ENCODE measurements at regions not wholly inside any gene's neighbourhood (a gene's known extent, or its start where the extent isn't known, plus 50 kb on each side); places are given as distances from the start of the nearest gene placed in this dataset.
"Not testable (repeated sequence)": the region's sequence is repeated elsewhere in the genome, so short reads cannot be mapped to it uniquely, and the experiment has no call there.

- Histone ChIP-seq H3K36me3 (replicated peaks in 1 of 2) (no peaks in the 10 kb centered on the region), H3K27me3 (peaks cover 5% of the 10 kb centered on the region), H3K4me3 (no peak overlapping the region), H3K27ac (no peak overlapping the region), H3K4me1 (replicated peaks in 1 of 2) (no peaks in the 10 kb centered on the region), H3K9me3 (replicated peaks in 1 of 3) (no peaks in the 10 kb centered on the region)
- WGBS, 4 donors: 30 to 36% (median 32%) methylated on average over 6 of the region's 6 CpGs
- DNase-seq: no peak
- intact Hi-C loops (cut with DNase I): no loop called here
- TF ChIP-seq, protein P1, sequence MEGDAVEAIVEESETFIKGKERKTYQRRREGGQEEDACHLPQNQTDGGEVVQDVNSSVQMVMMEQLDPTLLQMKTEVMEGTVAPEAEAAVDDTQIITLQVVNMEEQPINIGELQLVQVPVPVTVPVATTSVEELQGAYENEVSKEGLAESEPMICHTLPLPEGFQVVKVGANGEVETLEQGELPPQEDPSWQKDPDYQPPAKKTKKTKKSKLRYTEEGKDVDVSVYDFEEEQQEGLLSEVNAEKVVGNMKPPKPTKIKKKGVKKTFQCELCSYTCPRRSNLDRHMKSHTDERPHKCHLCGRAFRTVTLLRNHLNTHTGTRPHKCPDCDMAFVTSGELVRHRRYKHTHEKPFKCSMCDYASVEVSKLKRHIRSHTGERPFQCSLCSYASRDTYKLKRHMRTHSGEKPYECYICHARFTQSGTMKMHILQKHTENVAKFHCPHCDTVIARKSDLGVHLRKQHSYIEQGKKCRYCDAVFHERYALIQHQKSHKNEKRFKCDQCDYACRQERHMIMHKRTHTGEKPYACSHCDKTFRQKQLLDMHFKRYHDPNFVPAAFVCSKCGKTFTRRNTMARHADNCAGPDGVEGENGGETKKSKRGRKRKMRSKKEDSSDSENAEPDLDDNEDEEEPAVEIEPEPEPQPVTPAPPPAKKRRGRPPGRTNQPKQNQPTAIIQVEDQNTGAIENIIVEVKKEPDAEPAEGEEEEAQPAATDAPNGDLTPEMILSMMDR (IDR thresholded peaks at IDR 0.05): no peak
- no peak for TF ChIP-seq POLR2A (IDR thresholded peaks at IDR 0.05)
Observed at GRCh38 chr14:106248321-106249192, 722.2 kb downstream of the TMEM121 start.

GRCh38 chr14:106253995-106254394, 727.6 kb downstream of the TMEM121 start:
- H3K9me3 ChIP-seq (replicated peaks in 1 of 3); H3K4me3 ChIP-seq; H3K27me3 ChIP-seq; H3K4me1 ChIP-seq (replicated peaks in 1 of 2); H3K27ac ChIP-seq; DNase-seq; intact Hi-C loops (cut with DNase I); H3K36me3 ChIP-seq (replicated peaks in 1 of 2): not testable (repeated sequence)
- 45 to 58% (median 52%) methylated on average over 5 of the region's 5 CpGs for WGBS, 4 donors

DNA sequence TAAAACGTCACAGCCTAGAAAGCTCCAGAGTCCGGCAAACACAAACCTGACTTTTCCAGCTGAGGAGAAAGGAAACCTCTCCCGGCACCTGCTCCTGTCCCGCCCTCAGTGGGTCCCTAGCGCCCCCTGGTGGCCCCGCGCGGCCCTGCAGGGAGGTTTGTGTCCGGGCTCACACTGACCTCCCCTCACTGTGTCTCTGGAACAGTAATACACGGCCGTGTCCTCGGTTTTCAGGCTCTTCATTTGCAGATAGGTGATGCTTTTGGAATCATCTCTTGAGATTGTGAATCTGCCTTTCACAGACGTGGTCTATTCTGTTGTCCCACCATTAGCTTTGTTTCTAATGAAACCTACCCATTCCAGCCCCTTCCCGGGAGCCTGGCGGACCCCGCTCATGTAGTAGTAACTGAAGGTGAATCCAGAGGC, 731.2 kb downstream of the TMEM121 start:
- DNase-seq: peak; percentile 40 to 76 (median 54)
- H3K36me3 ChIP-seq (replicated peaks in 1 of 2); H3K27ac ChIP-seq; H3K9me3 ChIP-seq (replicated peaks in 1 of 3); intact Hi-C loops (cut with DNase I); H3K4me3 ChIP-seq; H3K27me3 ChIP-seq; H3K4me1 ChIP-seq (replicated peaks in 1 of 2): not testable (repeated sequence)
- TF ChIP-seq, protein P1 (IDR thresholded peaks at IDR 0.05): peak; percentile 25 to 54 (median 45)
- 29 to 34% (median 32%) methylated on average over 12 to 16 of the region's 16 CpGs for WGBS, 4 donors

GRCh38 chr14:106268013-106268727, 741.8 kb downstream of the TMEM121 start:
- Histone ChIP-seq H3K4me3 (no peak overlapping the region), H3K27ac (no peak overlapping the region), H3K27me3 (peaks cover 11% of the 10 kb centered on the region), H3K9me3 (replicated peaks in 1 of 3) (no peaks in the 10 kb centered on the region), H3K4me1 (replicated peaks in 1 of 2) (no peaks in the 10 kb centered on the region), H3K36me3 (replicated peaks in 1 of 2) (no peaks in the 10 kb centered on the region)
- peak in 1 of 7 donors; percentile 28 for DNase-seq
- 34 to 57% (median 39%) methylated on average over 17 of the region's 17 CpGs for WGBS, 4 donors
- intact Hi-C loops (cut with DNase I): no loop called here
- TF ChIP-seq, protein P1 (IDR thresholded peaks at IDR 0.05): no peak
- TF ChIP-seq POLR2A (IDR thresholded peaks at IDR 0.05): no peak
